ENCODE measurements at regions not wholly inside any gene's neighbourhood (a gene's known extent, or its start where the extent isn't known, plus 50 kb on each side); places are given as distances from the start of the nearest gene placed in this dataset.

GRCh38 chr13:69553976-69554375 lies 553.6 kb upstream of the ATXN8OS start (continued):
- TF ChIP-seq CHD7 (IDR thresholded peaks at IDR 0.05; ENCODE audit: insufficient replicate concordance, low read length), result no peak

Measured in H1 (cell line).